GM12892 (cell line): ENCODE measurements at regions not wholly inside any gene's neighbourhood (a gene's known extent, or its start where the extent isn't known, plus 50 kb on each side); places are given as distances from the start of the nearest gene placed in this dataset.

ENCODE experiments used
- POLR2A ChIP-seq: IDR thresholded peaks from 2 replicates; pipeline ENCODE4 v1.6.1; 2011; ENCODE audit warnings: low read depth, low read length, control low read depth
- POLR2AphosphoS5 ChIP-seq: IDR thresholded peaks from 2 replicates; pipeline ENCODE4 v1.6.1; 2011; ENCODE audit warnings: low read depth, low read length, control low read depth

DNA sequence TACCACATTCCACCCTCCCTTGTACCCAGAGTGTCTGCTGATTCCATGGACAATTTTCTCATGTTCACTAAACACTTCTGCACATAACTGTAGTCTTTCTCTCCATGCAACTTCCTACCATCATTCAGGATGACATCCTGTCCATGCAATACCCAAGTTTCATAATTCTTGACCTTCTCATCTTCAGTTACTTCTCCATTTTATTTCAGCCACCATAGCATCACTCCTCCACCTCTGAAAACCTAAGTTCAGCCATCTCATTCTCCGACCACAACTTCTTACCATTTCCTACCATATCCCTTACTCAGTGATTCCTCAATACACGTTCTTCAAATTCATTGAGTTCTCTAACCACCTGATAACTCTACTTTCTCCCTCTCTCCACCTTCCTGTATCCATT is 216.5 kb upstream of the TENT5A start:
- no peak for TF ChIP-seq POLR2A
- TF ChIP-seq POLR2AphosphoS5: no peak
